ENCODE measurements at regions not wholly inside any gene's neighbourhood (a gene's known extent, or its start where the extent isn't known, plus 50 kb on each side); places are given as distances from the start of the nearest gene placed in this dataset.

DNA sequence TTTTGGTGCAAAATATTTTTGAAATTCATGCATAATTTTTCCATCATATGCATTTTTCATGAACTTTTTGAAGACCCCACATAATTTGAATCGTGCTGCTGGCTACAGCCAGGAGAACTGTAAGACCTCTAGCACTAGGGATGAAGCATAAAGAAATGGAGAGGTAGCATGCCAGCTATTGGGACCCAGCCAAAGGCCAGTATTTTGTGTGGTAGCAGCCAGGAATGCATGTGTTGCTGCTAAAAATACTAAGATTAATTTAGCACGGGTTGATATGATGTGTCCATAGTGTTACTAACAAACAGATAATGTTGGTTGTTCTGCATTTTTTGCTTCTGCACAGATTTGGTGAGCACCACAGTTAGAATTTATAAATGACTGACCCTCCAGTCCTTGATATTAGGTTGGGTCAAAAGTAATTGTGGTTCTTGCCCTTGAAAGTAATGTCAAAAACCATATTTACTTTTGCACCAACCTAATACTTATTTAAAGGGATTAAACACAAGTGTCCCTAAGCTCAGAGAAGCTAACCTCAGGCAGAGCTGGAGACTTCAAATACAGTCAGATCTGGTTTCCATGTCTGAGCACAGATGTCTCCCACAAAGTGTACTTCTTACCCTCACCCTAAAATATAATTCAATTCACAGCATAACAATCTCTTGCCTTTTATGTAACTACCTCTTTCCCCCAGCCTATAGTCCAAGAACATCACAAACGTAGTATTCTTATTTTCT is 54.1 kb upstream of the NPSR1 start:
- TF ChIP-seq, protein P1, sequence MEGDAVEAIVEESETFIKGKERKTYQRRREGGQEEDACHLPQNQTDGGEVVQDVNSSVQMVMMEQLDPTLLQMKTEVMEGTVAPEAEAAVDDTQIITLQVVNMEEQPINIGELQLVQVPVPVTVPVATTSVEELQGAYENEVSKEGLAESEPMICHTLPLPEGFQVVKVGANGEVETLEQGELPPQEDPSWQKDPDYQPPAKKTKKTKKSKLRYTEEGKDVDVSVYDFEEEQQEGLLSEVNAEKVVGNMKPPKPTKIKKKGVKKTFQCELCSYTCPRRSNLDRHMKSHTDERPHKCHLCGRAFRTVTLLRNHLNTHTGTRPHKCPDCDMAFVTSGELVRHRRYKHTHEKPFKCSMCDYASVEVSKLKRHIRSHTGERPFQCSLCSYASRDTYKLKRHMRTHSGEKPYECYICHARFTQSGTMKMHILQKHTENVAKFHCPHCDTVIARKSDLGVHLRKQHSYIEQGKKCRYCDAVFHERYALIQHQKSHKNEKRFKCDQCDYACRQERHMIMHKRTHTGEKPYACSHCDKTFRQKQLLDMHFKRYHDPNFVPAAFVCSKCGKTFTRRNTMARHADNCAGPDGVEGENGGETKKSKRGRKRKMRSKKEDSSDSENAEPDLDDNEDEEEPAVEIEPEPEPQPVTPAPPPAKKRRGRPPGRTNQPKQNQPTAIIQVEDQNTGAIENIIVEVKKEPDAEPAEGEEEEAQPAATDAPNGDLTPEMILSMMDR (IDR thresholded peaks at IDR 0.05; ENCODE audit: borderline replicate concordance, extremely low read depth, low read length, poor library complexity, severe bottlenecking) = no peak
- TF ChIP-seq EZH2 (IDR thresholded peaks at IDR 0.05; ENCODE audit: borderline replicate concordance, low read depth, low read length, severe bottlenecking) = no peak

All from DND-41 (cell line).